OCI-LY7 (cell line): ENCODE measurements at regions not wholly inside any gene's neighbourhood (a gene's known extent, or its start where the extent isn't known, plus 50 kb on each side); places are given as distances from the start of the nearest gene placed in this dataset.

ENCODE experiments used
- BruUV-seq: library from RNA; stranded (reverse); fragments of 400-500 nt; replicated peaks from 2 replicates; lab custom pipeline; 2021; lab: Mats Ljungman, UMichigan
- CTCF ChIA-PET: fragments of 300-600 bp; sonication (Branson Sonifier 250); formaldehyde crosslinking; loops from one replicate; lab custom pipeline; 2022; ENCODE audit warnings: antibody characterized with exemption; ENCODE audit not compliant: unreplicated experiment; lab: Charles Lee
- POLR2A ChIA-PET: fragments of 300-600 bp; sonication (Branson Sonifier 250); formaldehyde crosslinking; loops from one replicate; lab custom pipeline; 2022; ENCODE audit warnings: antibody characterized with exemption; lab: Charles Lee
- DNase-seq: peaks from one replicate; pipeline ENCODE4 v3.0.0-alpha.2; 2015; ENCODE audit warnings: low spot score
- H2AFZ ChIP-seq: fragments of 200-600 bp; sonication (generic), shearing (Covaris generic); 2 replicates; pipeline ENCODE4 v1.6.1; 2014; ENCODE audit warnings: mild to moderate bottlenecking, antibody characterized with exemption, low read length, moderate library complexity
- H3K27ac ChIP-seq: fragments of 200-600 bp; sonication (generic); 2 replicates; pipeline ENCODE4 v1.5.1; 2014; ENCODE audit warnings: mixed run types, low read depth, mild to moderate bottlenecking, moderate library complexity, low read length, inconsistent platforms; ENCODE audit not compliant: poor library complexity, severe bottlenecking
- H3K36me3 ChIP-seq: fragments of 200-600 bp; sonication (generic); 2 replicates; pipeline ENCODE4 v1.6.1; 2014; ENCODE audit warnings: mild to moderate bottlenecking, antibody characterized with exemption, low read length, moderate library complexity, mixed read lengths; ENCODE audit not compliant: insufficient read depth
- H3K4me1 ChIP-seq: fragments of 200-600 bp; sonication (generic); 2 replicates; pipeline ENCODE4 v1.5.1; 2014; ENCODE audit warnings: mild to moderate bottlenecking, low read length; ENCODE audit not compliant: insufficient read depth, poor library complexity, severe bottlenecking
- H3K4me2 ChIP-seq: fragments of 200-600 bp; sonication (generic); 2 replicates; pipeline ENCODE4 v1.6.1; 2014; ENCODE audit warnings: mild to moderate bottlenecking, low read length
- H3K4me3 ChIP-seq: fragments of 200-600 bp; sonication (generic); 2 replicates; pipeline ENCODE4 v1.5.1; 2014; ENCODE audit warnings: mild to moderate bottlenecking, low read depth, low read length; ENCODE audit not compliant: poor library complexity, severe bottlenecking
- H3K79me2 ChIP-seq: fragments of 200-600 bp; sonication (generic); 2 replicates; pipeline ENCODE4 v1.6.1; 2016; ENCODE audit warnings: low read depth, mild to moderate bottlenecking, low read length, moderate library complexity, mixed read lengths; ENCODE audit not compliant: insufficient read depth
- H3K9me2 ChIP-seq: fragments of 200-600 bp; sonication (generic); 2 replicates; pipeline ENCODE4 v1.6.1; 2016; ENCODE audit warnings: mild to moderate bottlenecking, low read length, mixed read lengths; ENCODE audit not compliant: insufficient read depth
- H3K9me3 ChIP-seq: fragments of 200-600 bp; sonication (generic); 2 replicates; pipeline ENCODE4 v1.6.1; 2014; ENCODE audit warnings: mild to moderate bottlenecking, mixed run types, low read length, mixed read lengths
- H4K20me1 ChIP-seq: fragments of 200-600 bp; sonication (generic); 2 replicates; pipeline ENCODE4 v1.6.1; 2014; ENCODE audit warnings: mild to moderate bottlenecking, antibody characterized with exemption, low read length, moderate library complexity, mixed read lengths; ENCODE audit not compliant: insufficient read depth
- EZH2phosphoT487 ChIP-seq: fragments of 200-600 bp; sonication (generic); IDR thresholded peaks from 2 replicates; pipeline ENCODE4 v1.6.1; 2018; ENCODE audit warnings: low read depth, borderline replicate concordance, mild to moderate bottlenecking, mixed run types, antibody characterized with exemption, low read length, moderate library complexity, mixed read lengths
- intact Hi-C: fragments of 100-400 bp; cut with micrococcal nuclease; formaldehyde crosslinking; loops from one replicate; pipeline ENCODE4 v1.10.0; 2022; ENCODE audit not compliant: unreplicated experiment
- TF ChIP-seq, protein P1 (sequence below): fragments of 200-600 bp; sonication (generic); conservative IDR thresholded peaks from 2 replicates; pipeline ENCODE4 v1.5.1; 2014; ENCODE audit warnings: mild to moderate bottlenecking, antibody characterized with exemption, low read length, moderate library complexity, mixed read lengths

- intact Hi-C loops: no loop called here
- TF ChIP-seq, protein P1, sequence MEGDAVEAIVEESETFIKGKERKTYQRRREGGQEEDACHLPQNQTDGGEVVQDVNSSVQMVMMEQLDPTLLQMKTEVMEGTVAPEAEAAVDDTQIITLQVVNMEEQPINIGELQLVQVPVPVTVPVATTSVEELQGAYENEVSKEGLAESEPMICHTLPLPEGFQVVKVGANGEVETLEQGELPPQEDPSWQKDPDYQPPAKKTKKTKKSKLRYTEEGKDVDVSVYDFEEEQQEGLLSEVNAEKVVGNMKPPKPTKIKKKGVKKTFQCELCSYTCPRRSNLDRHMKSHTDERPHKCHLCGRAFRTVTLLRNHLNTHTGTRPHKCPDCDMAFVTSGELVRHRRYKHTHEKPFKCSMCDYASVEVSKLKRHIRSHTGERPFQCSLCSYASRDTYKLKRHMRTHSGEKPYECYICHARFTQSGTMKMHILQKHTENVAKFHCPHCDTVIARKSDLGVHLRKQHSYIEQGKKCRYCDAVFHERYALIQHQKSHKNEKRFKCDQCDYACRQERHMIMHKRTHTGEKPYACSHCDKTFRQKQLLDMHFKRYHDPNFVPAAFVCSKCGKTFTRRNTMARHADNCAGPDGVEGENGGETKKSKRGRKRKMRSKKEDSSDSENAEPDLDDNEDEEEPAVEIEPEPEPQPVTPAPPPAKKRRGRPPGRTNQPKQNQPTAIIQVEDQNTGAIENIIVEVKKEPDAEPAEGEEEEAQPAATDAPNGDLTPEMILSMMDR: no peak
- no peak for TF ChIP-seq EZH2phosphoT487
- H3K9me3 ChIP-seq: no peaks in the 10 kb centered on the region
- no peak for DNase-seq
- H3K4me1 ChIP-seq: no peaks in the 10 kb centered on the region
- H4K20me1 ChIP-seq: no peaks in the 10 kb centered on the region
- H3K27ac ChIP-seq: no peak overlapping the region
- CTCF ChIA-PET: no interaction called here
- no peaks in the 10 kb centered on the region for H3K36me3 ChIP-seq
- H2AFZ ChIP-seq: no peak overlapping the region
- no TSS peak for BruUV-seq
- no peak overlapping the region for H3K4me3 ChIP-seq
- H3K4me2 ChIP-seq: no peak overlapping the region
- no peaks in the 10 kb centered on the region for H3K79me2 ChIP-seq
- no peaks in the 10 kb centered on the region for H3K9me2 ChIP-seq
- POLR2A ChIA-PET: interaction anchor here (0.6 to 1.8 kb wide), 9 partner anchors 9 to 206 kb away, joined by 3 to 6 read pairs (median 3); no protein-coding TSS in a partner anchor
These were observed 149.2 kb downstream of the PHLDA1 start for GRCh38 chr12:75882421-75882820.

GRCh38 chr12:75881920-75882319, 149.7 kb downstream of the PHLDA1 start:
- DNase-seq: no peak
- CTCF ChIA-PET: no interaction called here
- no peaks in the 10 kb centered on the region for H3K36me3 ChIP-seq
- H3K4me2 ChIP-seq: no peak overlapping the region
- POLR2A ChIA-PET: interaction anchor here (0.6 to 1.8 kb wide), 7 partner anchors 9 to 190 kb away, joined by 3 to 6 read pairs (median 3); no protein-coding TSS in a partner anchor
- intact Hi-C loops: no loop called here
- no peak overlapping the region for H3K4me3 ChIP-seq
- no peaks in the 10 kb centered on the region for H3K4me1 ChIP-seq
- no peak overlapping the region for H3K27ac ChIP-seq
- BruUV-seq: no TSS peak
- no peaks in the 10 kb centered on the region for H4K20me1 ChIP-seq
- no peaks in the 10 kb centered on the region for H3K9me2 ChIP-seq
- TF ChIP-seq, protein P1: no peak
- no peak for TF ChIP-seq EZH2phosphoT487
- H3K79me2 ChIP-seq: no peaks in the 10 kb centered on the region
- no peaks in the 10 kb centered on the region for H3K9me3 ChIP-seq
- no peak overlapping the region for H2AFZ ChIP-seq

GRCh38 chr12:75877763-75878621, 153.6 kb downstream of the PHLDA1 start:
- Histone ChIP-seq H3K4me2 (no peak overlapping the region), H3K79me2 (no peaks in the 10 kb centered on the region), H3K4me3 (no peak overlapping the region), H4K20me1 (no peaks in the 10 kb centered on the region), H3K27ac (no peak overlapping the region), H2AFZ (no peak overlapping the region), H3K36me3 (no peaks in the 10 kb centered on the region), H3K9me2 (no peaks in the 10 kb centered on the region), H3K4me1 (no peaks in the 10 kb centered on the region), H3K9me3 (no peaks in the 10 kb centered on the region)
- intact Hi-C loops: no loop called here
- CTCF ChIA-PET: no interaction called here
- TF ChIP-seq, protein P1: no peak
- TF ChIP-seq EZH2phosphoT487: no peak
- no TSS peak for BruUV-seq
- DNase-seq: no peak
- POLR2A ChIA-PET: interaction anchor here (0.7 to 0.8 kb wide), 3 partner anchors 78 to 334 kb away, joined by 3 read pairs; no protein-coding TSS in a partner anchor
